Adrenal gland (tissue), 9 donors: ENCODE measurements at regions not wholly inside any gene's neighbourhood (a gene's known extent, or its start where the extent isn't known, plus 50 kb on each side); places are given as distances from the start of the nearest gene placed in this dataset.

Experiments
- DNase-seq, 7 donors: peaks; one replicate each; pipeline ENCODE4 v3.0.0-alpha.2; 2019 to 2020
- H3K27ac ChIP-seq, 5 donors: fragments of 200-600 bp; sonication (generic) in 4 of 5; 1 replicate in 3 of 5; 2 replicates in 2 of 5; pipeline versions ENCODE4 v1.5.1 to v1.8.0; 2016 to 2020; ENCODE audit warnings: mild to moderate bottlenecking in 1 of 5
- H3K27me3 ChIP-seq: fragments of 200-600 bp; 2 replicates; pipeline ENCODE4 v1.8.0; 2021
- H3K36me3 ChIP-seq, 2 donors: fragments of 200-600 bp; replicated peaks in 1 of 2; 1 replicate in 1 of 2; 2 replicates in 1 of 2; pipeline versions ENCODE4 v1.5.1 to v1.8.0; 2018 to 2022
- H3K4me1 ChIP-seq, 2 donors: fragments of 200-600 bp; replicated peaks in 1 of 2; 1 replicate in 1 of 2; 2 replicates in 1 of 2; pipeline versions ENCODE4 v1.5.1 to v1.8.0; 2018 to 2021
- H3K4me3 ChIP-seq, 4 donors: fragments of 200-600 bp; sonication (generic) in 3 of 4; one replicate each; pipeline ENCODE4 v1.5.1; 2016 to 2018
- H3K9me3 ChIP-seq, 3 donors: fragments of 200-600 bp; sonication (generic) in 1 of 3; replicated peaks in 1 of 3; 1 replicate in 2 of 3; 2 replicates in 1 of 3; pipeline versions ENCODE4 v1.5.1 to v1.8.0; 2016 to 2021
- CTCF ChIP-seq, 6 experiments: fragments of 450-650 bp in 4 of 6; fragments of 200-600 bp in 2 of 6; sonication (generic) in 1 of 6; IDR thresholded peaks; 1 replicate in 5 of 6; 2 replicates in 1 of 6; pipeline versions ENCODE4 v1.5.1 to v1.8.0; 2016 to 2021; ENCODE audit warnings: antibody characterized with exemption in 6 of 6, mild to moderate bottlenecking in 2 of 6, moderate library complexity in 1 of 6
- POLR2A ChIP-seq, 2 donors: fragments of 450-650 bp; IDR thresholded peaks; one replicate each; pipeline ENCODE4 v1.6.1; 2017; ENCODE audit warnings: antibody characterized with exemption in 2 of 2, mild to moderate bottlenecking in 2 of 2, moderate library complexity in 1 of 2
- WGBS, 4 donors: extraction: QIAGEN DNeasy Blood & Tissue Kit in 2 of 4; methylation state at CpG; one replicate each; pipeline versions ENCODE4 v1.1.5 to v1.1.7; 2013 to 2017; 5-methylcytosine and 5-hydroxymethylcytosine counted together
- intact Hi-C, 2 donors: fragments of 100-400 bp; cut with DNase I; formaldehyde crosslinking; loops; one replicate each; pipeline versions ENCODE4 v1.14.1 to v1.15.0; 2022 to 2023
- donor health status: healthy with polysubstance abuse.
- donor health status: Bipolar disorder and iron deficiency.
- donor health status: DM: yes; HTN: yes; CAD: no.
- donor health status: DM: no; HTN: no; CAD: no.
- donor health status: DM: no; HTN: no; CAD: no.

GRCh38 chr2:18871430-18871829 is 282.1 kb upstream of the NT5C1B start:
- Histone ChIP-seq H3K9me3 (no peaks in the 10 kb centered on the region), H3K27ac (no peak overlapping the region), H3K4me3 (no peak overlapping the region), H3K36me3 (no peaks in the 10 kb centered on the region), H3K27me3 (no peaks in the 10 kb centered on the region), H3K4me1 (no peaks in the 10 kb centered on the region)
- DNase-seq, result no peak
- intact Hi-C loops, result no loop called here
- TF ChIP-seq POLR2A (IDR thresholded peaks at IDR 0.05), result no peak
- no peak for TF ChIP-seq CTCF (IDR thresholded peaks at IDR 0.05)
- WGBS, 4 donors, result 88 to 98% (median 96%) methylated on average over 2 of the region's 2 CpGs

DNA sequence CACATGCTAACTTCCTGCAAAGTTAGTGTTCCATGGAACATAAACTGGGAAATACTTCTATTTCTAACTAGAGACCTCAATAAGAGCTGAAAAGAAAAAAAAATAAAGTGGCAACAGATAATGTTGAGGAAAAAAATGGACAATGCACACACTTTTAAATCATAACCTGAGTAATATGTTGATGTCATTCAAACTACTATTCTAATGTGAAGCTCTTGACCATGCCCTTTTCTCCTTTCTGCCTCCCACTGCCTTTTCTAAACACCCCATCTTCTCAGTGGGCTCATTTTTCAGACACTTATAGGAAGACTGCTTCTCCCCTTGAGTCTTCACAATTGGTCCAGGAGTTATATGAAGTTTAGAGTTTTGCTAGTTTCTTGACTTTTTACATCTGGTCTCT is 280.9 kb upstream of the NT5C1B start:
- TF ChIP-seq CTCF (IDR thresholded peaks at IDR 0.05), result no peak
- TF ChIP-seq POLR2A (IDR thresholded peaks at IDR 0.05), result no peak
- no peak overlapping the region for H3K4me3 ChIP-seq
- H3K27ac ChIP-seq, result no peak overlapping the region
- intact Hi-C loops, result no loop called here
- no peaks in the 10 kb centered on the region for H3K4me1 ChIP-seq
- DNase-seq, result no peak
- H3K9me3 ChIP-seq, result no peaks in the 10 kb centered on the region
- H3K27me3 ChIP-seq, result no peaks in the 10 kb centered on the region
- H3K36me3 ChIP-seq, result no peaks in the 10 kb centered on the region

DNA sequence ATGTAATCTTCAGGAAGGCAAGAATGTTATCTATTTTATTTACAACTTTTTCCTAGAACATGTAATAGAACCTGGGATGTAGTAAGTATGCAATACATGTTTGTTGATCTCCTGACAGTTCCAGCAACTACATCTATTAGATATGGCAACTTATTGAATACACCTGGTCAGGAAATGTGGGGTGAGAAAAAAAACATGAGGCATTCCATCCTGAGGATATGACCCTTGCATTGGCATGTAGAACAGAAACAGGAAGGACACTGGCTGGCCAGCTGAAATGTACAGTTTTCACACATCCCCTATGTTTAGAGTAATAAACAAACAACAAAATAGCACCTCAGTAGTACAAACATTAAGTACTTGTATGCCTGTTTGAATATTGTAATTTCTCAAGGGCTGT is 272.6 kb upstream of the NT5C1B start:
- no peak for DNase-seq
- Histone ChIP-seq H3K27ac (no peak overlapping the region), H3K9me3 (no peaks in the 10 kb centered on the region), H3K4me1 (no peaks in the 10 kb centered on the region), H3K36me3 (no peaks in the 10 kb centered on the region), H3K4me3 (no peak overlapping the region), H3K27me3 (no peaks in the 10 kb centered on the region)
- TF ChIP-seq POLR2A (IDR thresholded peaks at IDR 0.05), result no peak
- no peak for TF ChIP-seq CTCF (IDR thresholded peaks at IDR 0.05)
- intact Hi-C loops, result no loop called here

GRCh38 chr2:18860179-18860578 is 270.8 kb upstream of the NT5C1B start:
- no peak for TF ChIP-seq CTCF (IDR thresholded peaks at IDR 0.05)
- no peak for TF ChIP-seq POLR2A (IDR thresholded peaks at IDR 0.05)
- intact Hi-C loops, result no loop called here

GRCh38 chr2:18856765-18857164 is 267.4 kb upstream of the NT5C1B start:
- TF ChIP-seq CTCF (IDR thresholded peaks at IDR 0.05) (no peak), POLR2A (IDR thresholded peaks at IDR 0.05) (no peak)
- no peak overlapping the region for H3K4me3 ChIP-seq
- H3K36me3 ChIP-seq, result no peaks in the 10 kb centered on the region
- intact Hi-C loops, result no loop called here
- H3K4me1 ChIP-seq, result no peaks in the 10 kb centered on the region
- no peaks in the 10 kb centered on the region for H3K27me3 ChIP-seq
- H3K27ac ChIP-seq, result no peak overlapping the region
- no peaks in the 10 kb centered on the region for H3K9me3 ChIP-seq
- no peak for DNase-seq

More at GRCh38 chr2:18860179-18860578, 270.8 kb upstream of the NT5C1B start:
- Histone ChIP-seq H3K27me3 (no peaks in the 10 kb centered on the region), H3K4me3 (no peak overlapping the region), H3K9me3 (no peaks in the 10 kb centered on the region), H3K4me1 (no peaks in the 10 kb centered on the region), H3K36me3 (no peaks in the 10 kb centered on the region), H3K27ac (no peak overlapping the region)
- no peak for DNase-seq
